H4 (cell line): ENCODE measurements at regions not wholly inside any gene's neighbourhood (a gene's known extent, or its start where the extent isn't known, plus 50 kb on each side); places are given as distances from the start of the nearest gene placed in this dataset.
"Not testable (repeated sequence)": the region's sequence is repeated elsewhere in the genome, so short reads cannot be mapped to it uniquely, and the experiment has no call there.

Source experiments
- DNase-seq: peaks from one replicate; pipeline ENCODE4 v3.0.0-alpha.2; 2015; ENCODE audit warnings: low spot score

GRCh38 chr2:89833116-89833779, 1141.8 kb downstream of the RPIA start:
- DNase-seq, result peak; percentile 42

GRCh38 chr2:89833780-89834117, 1142.3 kb downstream of the RPIA start:
- peak; percentile 47 for DNase-seq

GRCh38 chr2:89834306-89834705, 1142.8 kb downstream of the RPIA start:
- DNase-seq, result no peak

GRCh38 chr2:89836326-89836725, 1144.9 kb downstream of the RPIA start:
- DNase-seq, result peak; percentile 69

GRCh38 chr2:89837962-89838625, 1146.6 kb downstream of the RPIA start:
- DNase-seq, result no peak

- DNase-seq, result not testable (repeated sequence)
Measured at GRCh38 chr2:89840175-89840574, 1148.7 kb downstream of the RPIA start.

GRCh38 chr2:89840781-89841475, 1149.5 kb downstream of the RPIA start:
- DNase-seq, result not testable (repeated sequence)

- DNase-seq, result no peak
Measured at GRCh38 chr2:89841476-89841840, 1150.0 kb downstream of the RPIA start.

GRCh38 chr2:89842180-89842908, 1150.9 kb downstream of the RPIA start:
- DNase-seq, result no peak

- DNase-seq, result no peak
Measured at GRCh38 chr2:89844221-89844943, 1152.9 kb downstream of the RPIA start.

GRCh38 chr2:89845532-89845931, 1154.1 kb downstream of the RPIA start:
- DNase-seq, result no peak

- DNase-seq, result no peak
Measured at GRCh38 chr2:89848114-89848513, 1156.6 kb downstream of the RPIA start.

GRCh38 chr2:89848763-89849368, 1157.4 kb downstream of the RPIA start:
- no peak for DNase-seq

- no peak for DNase-seq
Measured at GRCh38 chr2:89849731-89850130, 1158.3 kb downstream of the RPIA start.

- DNase-seq, result no peak
Measured at GRCh38 chr2:89850481-89850880, 1159.0 kb downstream of the RPIA start.

GRCh38 chr2:89850881-89851582, 1159.6 kb downstream of the RPIA start:
- DNase-seq, result no peak

- DNase-seq, result no peak
Measured at GRCh38 chr2:89851583-89851905, 1160.1 kb downstream of the RPIA start.

- not testable (repeated sequence) for DNase-seq
Measured at GRCh38 chr2:89853427-89853826, 1162.0 kb downstream of the RPIA start.

- DNase-seq, result peak; percentile 9
Measured at GRCh38 chr2:89855752-89856151, 1164.3 kb downstream of the RPIA start.

- not testable (repeated sequence) for DNase-seq
Measured at GRCh38 chr2:89856305-89856704, 1164.8 kb downstream of the RPIA start.

- DNase-seq, result not testable (repeated sequence)
Measured at GRCh38 chr2:89862164-89862563, 1170.7 kb downstream of the RPIA start.
